Skeletal muscle cell (primary cell): ENCODE measurements at regions not wholly inside any gene's neighbourhood (a gene's known extent, or its start where the extent isn't known, plus 50 kb on each side); places are given as distances from the start of the nearest gene placed in this dataset.
"Not testable (repeated sequence)": the region's sequence is repeated elsewhere in the genome, so short reads cannot be mapped to it uniquely, and the experiment has no call there.

Experiments used
- DNase-seq: peaks from one replicate; pipeline ENCODE4 v3.0.0-alpha.2; 2010; ENCODE audit warnings: low read depth
- H3K4me3 ChIP-seq: 2 replicates; pipeline ENCODE4 v1.5.1; 2011; ENCODE audit warnings: low read depth, mild to moderate bottlenecking, control low read depth, low read length, moderate library complexity

- no peak for DNase-seq
- no peak overlapping the region for H3K4me3 ChIP-seq
These were observed 113.5 kb downstream of the NPIPB5 start for GRCh38 chr16:22624038-22624799.

GRCh38 chr16:22624800-22625533, 114.3 kb downstream of the NPIPB5 start:
- no peak overlapping the region for H3K4me3 ChIP-seq
- no peak for DNase-seq

GRCh38 chr16:22625967-22626366, 115.3 kb downstream of the NPIPB5 start:
- DNase-seq: peak; percentile 48
- H3K4me3 ChIP-seq: no peak overlapping the region

GRCh38 chr16:22627043-22627442, 116.4 kb downstream of the NPIPB5 start:
- no peak for DNase-seq
- no peak overlapping the region for H3K4me3 ChIP-seq

GRCh38 chr16:22628994-22629393, 118.3 kb downstream of the NPIPB5 start:
- H3K4me3 ChIP-seq: no peak overlapping the region
- no peak for DNase-seq

- no peak overlapping the region for H3K4me3 ChIP-seq
- no peak for DNase-seq
These were observed 119.6 kb downstream of the NPIPB5 start for GRCh38 chr16:22630242-22630641.

- DNase-seq: no peak
- H3K4me3 ChIP-seq: no peak overlapping the region
These were observed 120.6 kb downstream of the NPIPB5 start for GRCh38 chr16:22631264-22631663.

- no peak overlapping the region for H3K4me3 ChIP-seq
- DNase-seq: no peak
These were observed 121.9 kb downstream of the NPIPB5 start for GRCh38 chr16:22632606-22633005.

- H3K4me3 ChIP-seq: no peak overlapping the region
- no peak for DNase-seq
These were observed 122.6 kb downstream of the NPIPB5 start for GRCh38 chr16:22633280-22633679.

- no peak overlapping the region for H3K4me3 ChIP-seq
- no peak for DNase-seq
These were observed 123.1 kb downstream of the NPIPB5 start for GRCh38 chr16:22633799-22634198.

- DNase-seq: no peak
- H3K4me3 ChIP-seq: no peak overlapping the region
These were observed 124.3 kb downstream of the NPIPB5 start for GRCh38 chr16:22634954-22635353.

- no peak for DNase-seq
- H3K4me3 ChIP-seq: no peak overlapping the region
These were observed 124.7 kb downstream of the NPIPB5 start for GRCh38 chr16:22635357-22635761.

GRCh38 chr16:22635801-22636200, 125.1 kb downstream of the NPIPB5 start:
- no peak overlapping the region for H3K4me3 ChIP-seq
- no peak for DNase-seq

GRCh38 chr16:22638393-22639206, 127.9 kb downstream of the NPIPB5 start:
- no peak overlapping the region for H3K4me3 ChIP-seq
- DNase-seq: no peak

- peak; percentile 9 for DNase-seq
- no peak overlapping the region for H3K4me3 ChIP-seq
These were observed 130.5 kb downstream of the NPIPB5 start for GRCh38 chr16:22641131-22641628.

- no peak overlapping the region for H3K4me3 ChIP-seq
- no peak for DNase-seq
These were observed 131.9 kb downstream of the NPIPB5 start for GRCh38 chr16:22642416-22643088.

GRCh38 chr16:22643203-22643602, 132.5 kb downstream of the NPIPB5 start:
- H3K4me3 ChIP-seq, DNase-seq: not testable (repeated sequence)

GRCh38 chr16:22643886-22644285, 133.2 kb downstream of the NPIPB5 start:
- no peak overlapping the region for H3K4me3 ChIP-seq
- DNase-seq: no peak

GRCh38 chr16:22645868-22646267, 135.2 kb downstream of the NPIPB5 start:
- DNase-seq: no peak
- no peak overlapping the region for H3K4me3 ChIP-seq
